Suppressor macrophage treated with lipopolysaccharide for 1 hour (primary cell): ENCODE measurements at regions not wholly inside any gene's neighbourhood (a gene's known extent, or its start where the extent isn't known, plus 50 kb on each side); places are given as distances from the start of the nearest gene placed in this dataset.
"Not testable (repeated sequence)": the region's sequence is repeated elsewhere in the genome, so short reads cannot be mapped to it uniquely, and the experiment has no call there.

Source experiments
- DNase-seq, 3 donors: peaks; one replicate each; pipeline ENCODE4 v3.0.0-alpha.2; 2020 to 2022

- no peak for DNase-seq
Measured at GRCh38 chr5:153939101-153939500, 99.6 kb downstream of the FAM114A2 start.

DNA sequence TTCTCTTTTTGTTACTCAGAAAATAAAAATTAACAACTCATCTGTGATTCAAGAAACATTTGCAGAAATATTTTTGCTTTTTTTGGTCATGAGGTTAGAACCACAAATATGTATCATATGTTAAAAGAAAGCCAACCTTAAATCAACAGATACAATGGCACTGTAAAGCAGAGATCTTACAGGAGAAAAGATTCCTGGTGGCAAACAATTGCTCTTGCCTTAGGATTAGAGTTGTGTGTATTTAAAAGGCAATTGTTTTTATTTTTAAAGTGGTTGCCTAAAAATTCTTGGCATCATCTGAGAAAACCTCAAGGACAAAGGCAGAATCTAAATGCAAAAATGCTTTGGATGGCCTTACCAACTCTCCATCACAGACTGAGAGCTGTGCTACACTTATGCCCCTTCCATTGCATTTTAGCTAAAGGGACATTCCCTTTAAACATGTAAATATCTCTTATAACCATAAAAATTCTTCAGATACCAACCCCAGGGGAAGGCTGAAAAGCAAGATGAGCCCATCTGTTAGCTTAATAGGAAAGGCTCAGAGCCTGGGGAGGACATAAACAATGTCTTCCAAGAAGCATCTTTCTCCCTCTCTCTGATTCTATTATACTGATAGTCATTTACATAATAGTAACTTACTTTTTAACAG is 100.4 kb downstream of the FAM114A2 start:
- no peak for DNase-seq

GRCh38 chr5:153937661-153938060 is 101.0 kb downstream of the FAM114A2 start:
- DNase-seq: no peak

DNA sequence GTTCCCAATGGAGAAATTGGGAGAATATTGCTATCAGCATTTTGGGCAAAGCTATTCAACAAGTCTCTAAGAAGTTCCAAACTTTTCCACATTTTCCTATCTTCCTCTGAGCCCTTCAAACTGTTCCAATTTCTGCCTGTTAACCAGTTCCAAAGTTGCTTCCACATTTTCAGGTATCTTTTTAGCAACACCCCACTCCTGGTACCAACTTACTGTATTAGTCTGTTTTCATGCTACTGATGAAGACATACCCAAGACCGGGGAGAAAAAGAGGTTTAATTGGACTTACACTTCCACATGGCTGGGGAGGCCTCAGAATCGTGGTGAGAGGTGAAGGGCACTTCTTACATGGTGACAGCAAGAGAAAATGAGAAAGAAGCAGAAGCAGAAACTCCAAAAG is 103.6 kb downstream of the FAM114A2 start:
- DNase-seq: not testable (repeated sequence)

- DNase-seq: no peak
Measured at GRCh38 chr5:153926201-153926600, 112.5 kb downstream of the FAM114A2 start.

GRCh38 chr5:153919161-153919560 is 119.5 kb downstream of the FAM114A2 start:
- DNase-seq: no peak

DNA sequence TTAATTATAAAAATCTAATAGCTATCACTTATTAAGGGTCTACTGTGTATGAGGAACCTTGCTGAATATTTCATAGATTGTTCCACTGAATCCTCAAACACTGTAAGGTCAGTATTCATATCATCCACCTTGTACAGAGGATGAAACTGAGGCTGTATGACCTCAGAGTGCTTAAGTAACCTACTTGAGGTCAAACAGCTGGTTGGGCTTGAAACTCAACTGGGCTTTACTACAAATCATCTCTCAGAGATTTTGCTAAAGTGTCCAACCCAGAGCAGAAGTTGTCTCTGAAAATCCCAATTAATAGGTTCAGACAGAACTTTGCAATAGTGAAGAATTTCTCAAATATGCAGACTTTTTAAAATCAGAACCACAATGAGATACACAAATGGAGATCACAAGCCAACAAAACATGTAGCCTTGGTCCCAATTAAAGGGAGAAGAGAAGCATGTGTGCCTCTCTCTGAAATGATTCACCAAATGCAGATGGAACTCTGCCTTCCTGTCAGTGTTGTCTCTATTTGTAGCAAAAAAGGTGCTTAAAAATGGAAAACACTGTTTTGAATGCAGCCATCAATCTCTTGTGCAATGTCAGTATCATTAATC is 131.4 kb downstream of the FAM114A2 start:
- DNase-seq: no peak

GRCh38 chr5:153905219-153905618 is 133.5 kb downstream of the FAM114A2 start:
- DNase-seq: no peak

- no peak for DNase-seq
Measured at GRCh38 chr5:153903321-153903720, 135.4 kb downstream of the FAM114A2 start.

- DNase-seq: no peak
Measured at GRCh38 chr5:153902016-153902415, 136.7 kb downstream of the FAM114A2 start.

DNA sequence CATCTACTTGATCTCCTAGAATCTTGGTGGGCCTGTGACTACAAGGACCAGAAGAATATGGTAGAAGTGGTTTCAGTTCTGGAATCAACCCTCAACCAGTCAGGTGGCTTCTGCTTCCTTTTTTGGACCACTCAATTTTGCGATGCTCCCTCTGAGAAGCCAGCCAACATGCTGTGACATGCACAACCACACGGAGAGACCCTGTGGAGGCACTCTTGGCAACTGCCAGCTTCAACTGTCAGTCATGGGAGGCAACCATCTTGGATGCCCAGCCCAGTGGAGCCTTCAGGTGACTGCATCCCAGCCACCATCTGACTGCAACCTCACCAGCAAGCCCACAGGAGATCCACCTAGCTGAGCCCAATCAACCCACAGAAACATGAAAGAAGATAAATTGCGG is 137.3 kb downstream of the FAM114A2 start:
- no peak for DNase-seq

DNA sequence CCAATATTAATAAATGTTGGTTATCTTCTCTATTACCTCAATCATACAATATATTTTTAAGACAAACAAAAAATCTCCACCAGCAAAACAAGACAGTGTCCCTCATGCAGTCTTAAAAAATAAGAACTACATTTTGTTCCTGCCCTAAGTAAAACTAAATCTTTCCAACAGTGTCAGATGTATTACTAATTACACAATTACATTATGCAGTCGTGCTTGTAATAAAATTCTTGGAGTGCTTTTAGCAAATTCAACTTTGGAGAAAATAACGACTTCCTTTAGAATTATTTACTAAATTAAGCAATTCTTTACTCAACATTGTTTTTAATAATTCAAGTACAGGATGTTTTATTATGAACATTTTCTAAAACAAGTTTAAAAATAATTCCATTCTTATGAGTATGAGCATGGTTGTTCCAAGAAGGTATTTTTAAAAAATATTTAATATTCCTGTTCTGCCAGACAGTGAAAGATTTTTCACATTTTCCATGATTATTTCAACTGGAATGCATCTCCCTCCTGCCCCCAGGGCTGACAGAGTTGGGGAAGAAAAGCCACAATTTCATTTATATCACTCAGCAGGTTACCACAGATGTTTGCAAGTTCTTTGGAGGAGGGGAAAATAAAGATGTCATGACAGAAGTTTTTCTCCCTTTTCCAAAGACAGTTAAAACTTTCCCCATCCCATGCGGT is 137.9 kb downstream of the FAM114A2 start:
- DNase-seq: no peak

GRCh38 chr5:153899746-153900145 is 139.0 kb downstream of the FAM114A2 start:
- no peak for DNase-seq

DNA sequence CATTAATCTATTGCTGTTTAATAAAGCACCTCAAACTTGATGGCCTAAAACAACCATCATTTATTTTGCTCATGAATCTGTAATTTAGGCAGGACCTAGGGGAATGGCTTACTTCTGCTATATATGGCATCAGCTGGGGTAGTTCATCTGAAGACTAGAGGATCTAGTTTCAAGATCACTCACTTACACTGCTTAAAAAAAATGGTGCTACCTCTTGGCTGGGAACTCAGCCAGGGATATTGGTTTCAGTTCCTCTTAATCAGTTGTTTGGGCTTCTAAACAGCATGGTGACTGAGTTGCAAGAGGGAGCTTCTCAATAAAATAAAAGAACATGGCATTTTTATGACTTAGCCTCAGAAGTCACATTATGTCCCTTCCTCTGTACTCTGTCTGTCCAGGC is 142.0 kb downstream of the FAM114A2 start:
- peak; percentile 39 to 60 (median 55) for DNase-seq

- DNase-seq: no peak
Measured at GRCh38 chr5:153896117-153896516, 142.6 kb downstream of the FAM114A2 start.

GRCh38 chr5:153895266-153895665 is 143.4 kb downstream of the FAM114A2 start:
- DNase-seq: no peak

- DNase-seq: no peak
Measured at GRCh38 chr5:153893817-153894216, 144.9 kb downstream of the FAM114A2 start.

DNA sequence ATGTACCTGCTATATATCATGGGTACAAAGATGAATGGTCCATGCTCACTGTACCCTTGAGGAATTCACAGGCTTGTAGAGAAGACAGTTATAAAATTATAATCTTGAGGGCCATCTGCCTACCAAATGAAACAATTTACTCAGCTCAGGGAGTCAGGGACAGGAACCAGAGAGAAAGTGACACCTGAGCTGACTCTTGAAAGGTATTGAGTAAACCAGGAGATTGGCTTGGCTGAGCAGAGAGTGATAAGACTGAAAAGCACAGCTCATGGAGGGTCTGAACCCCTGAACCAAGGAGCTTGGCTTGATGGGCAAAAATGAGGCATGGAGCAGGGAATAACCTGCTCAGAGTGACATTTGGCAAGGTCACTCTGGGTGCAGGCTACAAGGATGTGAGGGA is 147.3 kb downstream of the FAM114A2 start:
- no peak for DNase-seq

DNA sequence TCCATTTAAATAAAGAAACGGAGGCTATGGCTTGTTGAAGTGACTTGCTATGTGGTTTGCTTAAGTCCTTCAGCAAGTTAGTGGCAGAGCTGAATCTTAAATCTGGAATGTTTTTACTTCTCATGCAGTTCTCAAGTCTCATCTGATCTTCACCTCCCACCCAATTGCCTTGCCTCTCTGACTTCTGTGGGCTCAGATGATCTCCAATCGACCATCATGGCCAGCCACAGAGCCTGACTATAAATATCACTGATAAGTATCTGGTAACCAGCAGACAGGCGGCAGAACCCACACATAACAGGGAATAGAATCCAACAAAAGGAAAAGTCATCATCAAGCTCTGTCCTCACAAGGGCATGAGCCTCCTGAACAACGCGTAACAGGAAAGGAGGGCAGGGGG is 149.9 kb downstream of the FAM114A2 start:
- DNase-seq: no peak

DNA sequence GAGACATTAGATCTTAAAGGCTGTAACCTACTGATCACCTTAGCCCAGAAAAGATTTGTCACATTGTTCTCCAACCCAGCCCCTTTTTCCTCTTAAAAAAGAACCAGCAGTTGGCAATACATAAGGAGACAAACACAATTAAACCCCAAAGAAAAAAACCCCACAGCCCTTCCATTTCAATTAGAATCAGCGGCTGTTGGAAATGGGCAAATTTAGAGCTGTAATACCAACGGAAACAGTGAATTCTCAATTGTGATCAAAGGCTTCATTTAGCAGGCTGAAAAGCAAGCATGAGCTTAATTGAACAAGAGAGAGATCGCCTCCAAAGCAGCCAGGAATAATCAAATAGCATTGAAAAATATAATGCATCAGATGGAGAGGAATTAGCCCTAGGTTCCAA is 153.6 kb downstream of the FAM114A2 start:
- no peak for DNase-seq

GRCh38 chr5:153884612-153884957 is 154.1 kb downstream of the FAM114A2 start:
- DNase-seq: no peak

GRCh38 chr5:153883854-153884611 is 154.7 kb downstream of the FAM114A2 start:
- no peak for DNase-seq

DNA sequence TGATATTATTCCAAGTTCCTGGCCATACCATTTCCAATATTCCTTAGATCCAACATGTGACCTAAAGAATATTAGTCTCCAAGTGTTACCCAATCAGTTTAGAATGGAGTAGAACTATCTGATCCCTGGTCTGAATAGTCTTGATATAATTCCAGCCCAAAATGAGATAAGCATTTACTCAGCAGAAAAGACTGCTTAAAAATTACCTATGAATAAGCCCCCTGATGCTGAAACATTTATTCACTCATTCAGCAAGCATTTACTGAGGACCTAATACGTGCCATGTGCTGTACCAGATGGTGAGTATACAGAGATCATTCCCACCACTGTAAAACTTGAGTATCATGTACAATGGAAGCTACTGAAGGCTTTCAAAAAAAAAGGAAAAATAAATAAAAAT is 157.0 kb downstream of the FAM114A2 start:
- no peak for DNase-seq

DNA sequence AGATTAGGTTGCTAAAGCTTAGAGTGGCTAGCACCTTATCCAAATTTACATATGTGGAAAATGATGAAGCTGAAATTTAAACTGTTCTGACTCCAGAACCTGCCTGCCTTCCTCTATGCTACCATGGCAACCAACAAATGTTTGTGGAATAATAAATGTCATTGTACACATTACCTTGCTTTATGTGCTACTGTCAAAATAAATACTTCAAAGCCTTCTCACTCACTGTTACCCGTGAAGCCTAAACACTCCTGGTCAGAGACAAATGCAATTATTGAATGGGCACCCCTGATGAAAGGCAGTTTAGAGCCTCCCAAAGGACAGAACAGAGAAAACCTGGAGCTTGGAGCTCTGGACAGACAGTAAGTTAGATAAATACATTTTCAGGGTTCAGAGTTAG is 158.6 kb downstream of the FAM114A2 start:
- DNase-seq: no peak
